Medulla oblongata (tissue), 1 donor: ENCODE measurements at regions not wholly inside any gene's neighbourhood (a gene's known extent, or its start where the extent isn't known, plus 50 kb on each side); places are given as distances from the start of the nearest gene placed in this dataset.

Experiments
- DNase-seq: peaks from one replicate; pipeline ENCODE4 v3.0.0-alpha.2; 2015; ENCODE audit errors: extremely low spot score

- no peak for DNase-seq
Measured at GRCh38 chr10:76666891-76667290, 970.7 kb downstream of the KCNMA1 start.

- DNase-seq: no peak
Measured at GRCh38 chr10:76665029-76665428, 972.6 kb downstream of the KCNMA1 start.

- DNase-seq: no peak
Measured at GRCh38 chr10:76657337-76658012, 980.1 kb downstream of the KCNMA1 start.

- DNase-seq: no peak
Measured at GRCh38 chr10:76651154-76651553, 986.5 kb downstream of the KCNMA1 start.

GRCh38 chr10:76649723-76650127, 987.9 kb downstream of the KCNMA1 start:
- no peak for DNase-seq

- no peak for DNase-seq
Measured at GRCh38 chr10:76649254-76649653, 988.4 kb downstream of the KCNMA1 start.

GRCh38 chr10:76647301-76647700, 990.3 kb downstream of the KCNMA1 start:
- no peak for DNase-seq

- DNase-seq: no peak
Measured at GRCh38 chr10:76645341-76645740, 992.3 kb downstream of the KCNMA1 start.

- DNase-seq: no peak
Measured at GRCh38 chr10:76644476-76644875, 993.1 kb downstream of the KCNMA1 start.

- DNase-seq: no peak
Measured at GRCh38 chr10:76643511-76643911, 994.1 kb downstream of the KCNMA1 start.

GRCh38 chr10:76642358-76642757, 995.2 kb downstream of the KCNMA1 start:
- no peak for DNase-seq

GRCh38 chr10:76641215-76641614, 996.4 kb downstream of the KCNMA1 start:
- no peak for DNase-seq

- no peak for DNase-seq
Measured at GRCh38 chr10:76640806-76641205, 996.8 kb downstream of the KCNMA1 start.

- no peak for DNase-seq
Measured at GRCh38 chr10:76632767-76633051, 1004.9 kb downstream of the KCNMA1 start.

GRCh38 chr10:76631884-76632766, 1005.5 kb downstream of the KCNMA1 start:
- DNase-seq: peak; percentile 23

GRCh38 chr10:76631036-76631670, 1006.5 kb downstream of the KCNMA1 start:
- DNase-seq: no peak

- DNase-seq: no peak
Measured at GRCh38 chr10:76628801-76629200, 1008.8 kb downstream of the KCNMA1 start.

- DNase-seq: no peak
Measured at GRCh38 chr10:76626386-76626785, 1011.2 kb downstream of the KCNMA1 start.

GRCh38 chr10:76624470-76624869, 1013.1 kb downstream of the KCNMA1 start:
- DNase-seq: no peak

- no peak for DNase-seq
Measured at GRCh38 chr10:76621886-76622620, 1015.6 kb downstream of the KCNMA1 start.

- no peak for DNase-seq
Measured at GRCh38 chr10:76618641-76619040, 1019.0 kb downstream of the KCNMA1 start.

- DNase-seq: no peak
Measured at GRCh38 chr10:76618171-76618570, 1019.4 kb downstream of the KCNMA1 start.
